Panc1 (cell line): ENCODE measurements at regions not wholly inside any gene's neighbourhood (a gene's known extent, or its start where the extent isn't known, plus 50 kb on each side); places are given as distances from the start of the nearest gene placed in this dataset.

ENCODE experiments used
- ATAC-seq: fragments of 200-7000 bp; cut with Tn5 transposase; 2 replicates; pipeline ENCODE4 v1.9.1; 2020; ENCODE audit warnings: mild to moderate bottlenecking, moderate library complexity
- BruUV-seq: library from RNA; stranded (reverse); fragments of 400-500 nt; replicated peaks from 2 replicates; lab custom pipeline; 2021; lab: Mats Ljungman, UMichigan
- CTCF ChIA-PET: fragments of 300-600 bp; sonication (Branson Sonifier 250); formaldehyde crosslinking; loops from one replicate; lab custom pipeline; 2022; ENCODE audit warnings: antibody characterized with exemption; lab: Charles Lee
- POLR2A ChIA-PET: fragments of 300-600 bp; sonication (Branson Sonifier 250); formaldehyde crosslinking; loops from one replicate; lab custom pipeline; 2022; ENCODE audit warnings: antibody characterized with exemption; lab: Charles Lee
- DNase-seq: peaks from one replicate; pipeline ENCODE4 v3.0.0-alpha.2; 2010; ENCODE audit warnings: low read depth, low spot score
- H3K27ac ChIP-seq: 2 replicates; pipeline ENCODE4 v1.5.1; 2011; ENCODE audit warnings: mild to moderate bottlenecking, low read length, inconsistent platforms
- H3K27me3 ChIP-seq: fragments of 200-500 bp; sonication (Bioruptor generic); 2 replicates; pipeline ENCODE4 v1.6.0; 2014; ENCODE audit warnings: low read length, inconsistent platforms; ENCODE audit not compliant: control insufficient read depth, insufficient read depth
- H3K36me3 ChIP-seq: fragments of 200-500 bp; sonication (Bioruptor generic); 2 replicates; pipeline ENCODE4 v1.5.1; 2014; ENCODE audit warnings: inconsistent platforms, mild to moderate bottlenecking, low read length, moderate library complexity; ENCODE audit not compliant: control insufficient read depth, insufficient read depth
- H3K4me1 ChIP-seq: 2 replicates; pipeline ENCODE4 v1.5.1; 2011; ENCODE audit warnings: inconsistent platforms, mild to moderate bottlenecking, low read length, moderate library complexity; ENCODE audit not compliant: control insufficient read depth, insufficient read depth
- H3K4me3 ChIP-seq, 2 experiments: 2 replicates each; pipeline ENCODE4 v1.5.1; 2011 to 2012; ENCODE audit warnings: low read depth in 2 of 2, low read length in 2 of 2, mild to moderate bottlenecking in 2 of 2, inconsistent platforms in 1 of 2, moderate library complexity in 1 of 2
- H3K9me3 ChIP-seq: fragments of 200-500 bp; sonication (Bioruptor generic); 2 replicates; pipeline ENCODE4 v1.5.1; 2014; ENCODE audit warnings: low read depth, mild to moderate bottlenecking, inconsistent platforms, low read length, moderate library complexity; ENCODE audit not compliant: control insufficient read depth, insufficient read depth
- CTCF ChIP-seq: fragments of 450-650 bp; IDR thresholded peaks from 2 replicates; pipeline ENCODE4 v1.5.1; 2017; ENCODE audit warnings: mild to moderate bottlenecking
- POLR2AphosphoS5 ChIP-seq: IDR thresholded peaks from 2 replicates; pipeline ENCODE4 v1.6.1; 2012; ENCODE audit warnings: mild to moderate bottlenecking, low read depth, low read length, moderate library complexity
- REST ChIP-seq, 2 experiments: IDR thresholded peaks; 2 replicates each; pipeline ENCODE4 v1.6.1; 2011 to 2012; ENCODE audit warnings: low read depth in 2 of 2, control low read depth in 1 of 2, low read length in 1 of 2, mild to moderate bottlenecking in 1 of 2, moderate library complexity in 1 of 2; ENCODE audit not compliant: insufficient read depth in 1 of 2
- SIN3A ChIP-seq: IDR thresholded peaks from 2 replicates; pipeline ENCODE4 v1.6.1; 2012; ENCODE audit warnings: low read depth, mild to moderate bottlenecking, low read length, moderate library complexity, borderline replicate concordance; ENCODE audit not compliant: insufficient read depth
- TCF7L2 ChIP-seq: IDR thresholded peaks from 2 replicates; pipeline ENCODE4 v1.6.1; 2011; ENCODE audit warnings: mild to moderate bottlenecking, low read depth, low read length, inconsistent platforms
- in situ Hi-C: cut with HindIII; loops from 2 replicates; pipeline ENCODE4 v1.10.0; 2016; ENCODE audit warnings: low sequenced_read_pairs, low pct_unique_long_range_greater_than_20kb
- intact Hi-C: fragments of 100-400 bp; cut with micrococcal nuclease; formaldehyde crosslinking; loops from one replicate; pipeline ENCODE4 v1.10.0; 2022; ENCODE audit not compliant: unreplicated experiment

GRCh38 chr9:109907810-109908458, 127.9 kb downstream of the PALM2AKAP2 start:
- no peak for DNase-seq
- Histone ChIP-seq H3K27me3 (no peaks in the 10 kb centered on the region), H3K36me3 (no peaks in the 10 kb centered on the region), H3K27ac (no peak overlapping the region), H3K9me3 (no peaks in the 10 kb centered on the region), H3K4me3 (no peak overlapping the region), H3K4me1 (no peaks in the 10 kb centered on the region)
- in situ Hi-C loops (no loop called here), intact Hi-C loops (no loop called here)
- no TSS peak for BruUV-seq
- CTCF ChIA-PET: no interaction called here
- POLR2A ChIA-PET: no interaction called here
- no peak for ATAC-seq
- TF ChIP-seq SIN3A: no peak
- TF ChIP-seq CTCF: no peak
- TF ChIP-seq TCF7L2: no peak
- TF ChIP-seq REST (IDR thresholded peaks at IDR 0.05; ENCODE audit: insufficient read depth in 1 of 2, low read depth in 2 of 2, low read length in 1 of 2): no peak
- no peak for TF ChIP-seq POLR2AphosphoS5

GRCh38 chr9:109908459-109909390, 128.7 kb downstream of the PALM2AKAP2 start:
- CTCF ChIA-PET: no interaction called here
- intact Hi-C loops (no loop called here), in situ Hi-C loops (no loop called here)
- no TSS peak for BruUV-seq
- no peak for ATAC-seq
- H3K9me3 ChIP-seq: no peaks in the 10 kb centered on the region
- POLR2A ChIA-PET: no interaction called here
- H3K4me3 ChIP-seq: no peak overlapping the region
- no peaks in the 10 kb centered on the region for H3K27me3 ChIP-seq
- DNase-seq: no peak
- H3K36me3 ChIP-seq: no peaks in the 10 kb centered on the region
- H3K27ac ChIP-seq: no peak overlapping the region
- no peak for TF ChIP-seq CTCF
- no peak for TF ChIP-seq SIN3A
- TF ChIP-seq REST (IDR thresholded peaks at IDR 0.05; ENCODE audit: insufficient read depth in 1 of 2, low read depth in 2 of 2, low read length in 1 of 2): no peak
- TF ChIP-seq TCF7L2: no peak
- no peak for TF ChIP-seq POLR2AphosphoS5
- H3K4me1 ChIP-seq: no peaks in the 10 kb centered on the region
